HG03558 (cell line): ENCODE measurements at regions not wholly inside any gene's neighbourhood (a gene's known extent, or its start where the extent isn't known, plus 50 kb on each side); places are given as distances from the start of the nearest gene placed in this dataset.
"Not testable (repeated sequence)": the region's sequence is repeated elsewhere in the genome, so short reads cannot be mapped to it uniquely, and the experiment has no call there.

ENCODE experiments used
- ATAC-seq: cut with Tn5 transposase; IDR thresholded peaks from one replicate; pipeline ENCODE4 v1.9.1; 2021; ENCODE audit warnings: moderate number of reproducible peaks; ENCODE audit not compliant: unreplicated experiment; ENCODE audit errors: extremely low read depth

- no peak for ATAC-seq
Observed at GRCh38 chr6:12537389-12537788, 179.2 kb upstream of the PHACTR1 start.

- no peak for ATAC-seq
Observed at GRCh38 chr6:12538881-12539357, 177.6 kb upstream of the PHACTR1 start.

GRCh38 chr6:12542319-12543115 lies 174.1 kb upstream of the PHACTR1 start:
- ATAC-seq = not testable (repeated sequence)

GRCh38 chr6:12543953-12544352 lies 172.6 kb upstream of the PHACTR1 start:
- ATAC-seq = no peak

- ATAC-seq = no peak
Observed at GRCh38 chr6:12544821-12545565, 171.6 kb upstream of the PHACTR1 start.

- ATAC-seq = no peak
Observed at GRCh38 chr6:12545619-12546409, 170.8 kb upstream of the PHACTR1 start.

GRCh38 chr6:12546410-12547002 lies 170.1 kb upstream of the PHACTR1 start:
- no peak for ATAC-seq

GRCh38 chr6:12548526-12548925 lies 168.0 kb upstream of the PHACTR1 start:
- ATAC-seq = no peak

GRCh38 chr6:12549445-12549844 lies 167.1 kb upstream of the PHACTR1 start:
- ATAC-seq = not testable (repeated sequence)

- ATAC-seq = not testable (repeated sequence)
Observed at GRCh38 chr6:12554820-12555219, 161.7 kb upstream of the PHACTR1 start.

- ATAC-seq = no peak
Observed at GRCh38 chr6:12555267-12555666, 161.3 kb upstream of the PHACTR1 start.

- no peak for ATAC-seq
Observed at GRCh38 chr6:12555781-12556180, 160.8 kb upstream of the PHACTR1 start.

GRCh38 chr6:12557765-12558164 lies 158.8 kb upstream of the PHACTR1 start:
- ATAC-seq = no peak

GRCh38 chr6:12560315-12560714 lies 156.3 kb upstream of the PHACTR1 start:
- no peak for ATAC-seq

GRCh38 chr6:12566618-12567123 lies 149.9 kb upstream of the PHACTR1 start:
- ATAC-seq = no peak

- ATAC-seq = no peak
Observed at GRCh38 chr6:12567682-12568081, 148.9 kb upstream of the PHACTR1 start.

- ATAC-seq = no peak
Observed at GRCh38 chr6:12569646-12570045, 146.9 kb upstream of the PHACTR1 start.

- ATAC-seq = no peak
Observed at GRCh38 chr6:12570461-12571030, 146.0 kb upstream of the PHACTR1 start.

- ATAC-seq = no peak
Observed at GRCh38 chr6:12572896-12573827, 143.4 kb upstream of the PHACTR1 start.
